HG03575 (cell line): ENCODE measurements at regions not wholly inside any gene's neighbourhood (a gene's known extent, or its start where the extent isn't known, plus 50 kb on each side); places are given as distances from the start of the nearest gene placed in this dataset.
"Not testable (repeated sequence)": the region's sequence is repeated elsewhere in the genome, so short reads cannot be mapped to it uniquely, and the experiment has no call there.

Experiments used
- ATAC-seq: cut with Tn5 transposase; IDR thresholded peaks from one replicate; pipeline ENCODE4 v1.9.1; 2021; ENCODE audit not compliant: unreplicated experiment, insufficient number of reproducible peaks, low FRiP score; ENCODE audit errors: extremely low read depth

DNA sequence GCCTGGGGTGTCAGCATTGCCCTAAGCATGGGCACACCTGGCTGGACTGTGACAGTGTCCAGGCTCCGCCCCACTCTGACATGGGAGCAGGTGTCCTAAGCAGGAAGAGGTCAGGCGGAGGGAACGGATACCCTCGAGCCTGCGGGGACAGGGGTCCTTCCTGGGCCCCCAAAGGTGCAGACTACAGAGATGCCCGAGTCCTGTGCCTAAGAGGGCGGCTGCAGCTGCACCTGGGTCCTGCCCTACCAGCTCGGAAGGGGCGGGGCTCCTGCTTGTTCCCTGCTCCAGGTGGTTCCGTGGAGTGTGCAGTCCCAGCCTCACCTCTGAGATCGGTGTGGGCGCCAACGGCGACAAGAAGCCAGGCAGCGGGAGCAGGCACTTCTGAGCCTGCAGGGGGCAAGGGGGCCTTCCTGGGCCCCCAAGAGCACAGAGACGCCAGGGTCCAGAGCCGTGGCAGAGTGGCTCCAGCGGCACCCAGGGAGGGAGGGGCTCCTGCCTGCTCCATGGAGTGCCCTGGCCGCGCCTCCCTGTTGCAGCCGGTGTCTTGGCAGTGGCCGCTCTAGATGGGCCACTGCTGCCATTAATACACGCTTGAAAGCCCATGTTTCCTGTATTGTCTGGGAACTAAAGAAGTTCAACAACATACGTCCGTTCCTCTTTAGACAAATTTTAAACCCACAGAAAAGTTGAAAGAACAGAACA lies 64.5 kb upstream of the CACNA2D1 start:
- ATAC-seq, result no peak

DNA sequence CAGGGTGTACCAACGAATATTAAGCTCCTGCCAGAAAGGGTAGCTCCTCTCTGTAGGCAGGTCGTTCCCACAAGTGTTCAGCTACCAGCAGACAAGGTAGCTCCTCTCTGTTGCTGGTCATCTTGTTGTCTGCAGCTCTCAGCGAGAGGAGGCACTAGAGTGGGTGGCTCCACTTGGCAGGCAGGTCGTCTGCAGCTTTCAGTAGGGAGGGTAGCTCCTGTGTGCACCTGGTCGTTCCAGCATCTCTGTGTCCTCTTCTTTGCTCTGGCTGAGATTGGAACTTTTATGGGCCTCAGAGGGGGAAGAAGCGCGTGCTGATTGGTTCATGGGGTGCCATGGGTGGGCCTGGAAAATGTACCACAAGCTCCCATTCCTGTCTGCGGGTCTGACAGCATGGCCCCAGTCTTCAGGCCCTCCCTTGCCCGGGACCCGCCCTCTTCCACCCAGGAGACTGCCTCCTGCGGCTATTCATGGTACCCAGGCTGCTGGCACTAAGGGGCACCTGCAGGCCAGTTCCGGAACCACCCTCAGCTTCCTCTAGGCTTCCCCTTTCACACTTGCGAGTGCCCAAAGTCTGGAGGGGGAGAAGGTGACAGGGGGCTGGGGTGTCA lies 63.9 kb upstream of the CACNA2D1 start:
- no peak for ATAC-seq

DNA sequence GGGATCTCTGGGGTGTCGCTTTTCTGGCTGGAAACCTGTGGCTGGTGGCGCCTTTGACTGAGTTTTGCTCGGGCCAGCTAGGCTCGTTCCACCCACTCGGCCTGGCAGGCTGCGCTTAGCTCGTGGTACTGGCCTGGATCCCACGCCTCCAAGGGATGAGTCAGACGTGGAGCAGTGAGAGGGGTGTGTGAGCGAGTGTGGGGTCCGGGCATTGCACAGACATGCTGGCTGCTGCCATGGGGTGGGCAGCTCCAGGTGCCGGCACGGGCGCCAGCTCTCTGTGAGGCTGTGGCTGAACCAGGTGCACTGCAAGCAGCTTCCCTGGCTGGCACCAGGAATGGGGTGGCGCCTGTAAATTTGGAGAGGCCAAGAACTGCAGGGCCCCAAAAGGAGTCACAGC lies 63.1 kb upstream of the CACNA2D1 start:
- no peak for ATAC-seq

DNA sequence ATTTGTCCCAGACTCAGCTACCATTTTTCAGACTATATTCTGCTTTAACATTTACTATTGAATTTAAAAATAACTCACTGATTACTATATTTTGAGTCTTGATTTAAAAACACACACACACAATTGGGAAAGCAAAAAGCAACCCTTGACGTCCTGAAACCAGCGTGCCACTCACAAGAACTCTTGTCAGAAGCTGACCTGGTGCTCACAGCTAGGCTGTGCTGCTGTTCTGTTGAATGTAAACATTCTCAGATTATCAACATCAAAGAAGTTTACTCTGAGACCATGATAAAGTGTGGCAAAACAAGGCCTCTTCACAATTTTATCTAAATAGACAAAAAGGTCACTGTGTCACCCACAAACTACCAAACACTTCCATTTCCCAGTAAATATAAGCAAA lies 62.6 kb upstream of the CACNA2D1 start:
- no peak for ATAC-seq

DNA sequence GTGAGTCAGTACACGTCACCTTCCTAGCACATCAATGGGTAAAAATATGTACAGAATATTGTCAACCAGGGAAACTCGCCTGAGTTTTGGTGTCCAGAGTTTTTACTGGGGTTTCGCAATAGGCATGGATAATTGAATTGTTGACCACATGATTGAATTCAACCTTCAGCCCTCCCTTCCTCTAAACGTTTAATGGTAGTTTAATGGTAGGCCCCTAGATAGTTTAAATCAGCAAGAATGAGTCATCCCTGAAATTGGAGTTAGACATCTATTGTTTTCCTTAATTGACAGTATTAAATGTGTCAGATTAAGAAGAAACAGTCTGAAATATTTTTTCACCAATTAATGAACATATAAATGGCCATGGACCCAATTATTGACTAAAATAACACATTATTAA lies 57.8 kb upstream of the CACNA2D1 start:
- no peak for ATAC-seq

DNA sequence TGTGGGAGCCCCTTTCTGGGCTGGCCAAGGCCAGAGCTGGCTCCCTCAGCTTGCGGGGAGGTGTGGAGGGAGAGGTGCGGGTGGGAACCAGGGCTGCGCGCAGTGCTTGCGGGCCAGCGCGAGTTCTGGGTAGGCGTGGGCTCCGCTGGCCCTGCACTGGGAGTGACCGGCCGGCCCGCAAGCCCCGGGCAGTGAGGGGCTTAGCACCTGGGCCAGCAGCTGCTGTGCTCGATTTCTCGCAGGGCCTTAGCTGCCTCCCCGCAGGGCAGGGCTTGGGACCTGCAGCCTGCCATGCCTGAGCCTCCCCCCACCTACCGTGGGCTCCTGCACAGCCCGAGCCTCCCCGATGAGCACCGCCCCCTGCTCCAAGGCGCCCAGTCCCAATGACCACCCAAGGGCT lies 56.0 kb upstream of the CACNA2D1 start:
- not testable (repeated sequence) for ATAC-seq

DNA sequence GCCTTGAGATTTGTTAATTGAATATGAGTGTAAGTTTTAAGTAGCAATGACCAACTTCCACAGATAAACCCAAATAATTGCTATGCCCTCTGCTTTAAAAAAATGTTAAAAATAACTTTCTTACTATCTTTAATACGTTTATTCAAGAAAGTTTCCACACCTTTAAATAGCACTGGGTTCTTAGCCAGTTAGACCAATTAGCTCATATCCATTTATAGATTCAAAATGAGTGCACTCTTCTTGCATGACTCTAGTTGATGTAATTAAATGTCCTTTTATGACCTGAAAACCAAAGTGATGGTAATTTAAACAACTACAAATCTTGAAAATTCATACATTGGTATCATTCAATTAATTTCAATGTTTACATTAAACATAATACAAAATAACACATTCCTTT lies 50.8 kb upstream of the CACNA2D1 start:
- no peak for ATAC-seq
